OCI-LY1 (cell line): ENCODE measurements at regions not wholly inside any gene's neighbourhood (a gene's known extent, or its start where the extent isn't known, plus 50 kb on each side); places are given as distances from the start of the nearest gene placed in this dataset.

Source experiments
- EZH2 ChIP-seq: fragments of 200-600 bp; sonication (generic), shearing (Covaris generic); IDR thresholded peaks from 2 replicates; pipeline ENCODE4 v1.8.0; 2017; ENCODE audit warnings: borderline replicate concordance, mixed run types, mild to moderate bottlenecking, antibody characterized with exemption, low read length, moderate library complexity, mixed read lengths
- TF ChIP-seq, protein P1 (sequence below): fragments of 200-600 bp; sonication (generic), shearing (Covaris generic); IDR thresholded peaks from 2 replicates; pipeline ENCODE4 v1.5.1; 2017; ENCODE audit warnings: mild to moderate bottlenecking, antibody characterized with exemption, low read length, moderate library complexity, mixed read lengths

DNA sequence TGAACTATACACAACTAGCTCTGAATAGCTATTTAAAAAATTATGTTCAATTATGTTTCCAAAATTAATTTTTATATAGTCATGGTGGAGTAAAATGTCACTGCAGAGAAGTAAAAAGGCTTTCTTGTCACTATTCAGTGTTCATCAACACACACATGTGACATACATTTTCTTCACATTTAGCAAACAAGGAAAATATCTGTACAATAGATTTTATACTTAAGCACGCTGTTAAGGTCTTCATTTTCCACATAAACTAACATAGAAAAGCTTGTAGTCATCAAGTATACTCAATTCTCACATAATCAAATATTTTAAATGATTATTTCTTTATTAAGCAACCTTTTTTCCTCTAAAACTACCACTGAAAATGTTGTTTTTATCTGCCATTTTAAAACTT is 141.2 kb upstream of the DIO2 start:
- TF ChIP-seq, protein P1, sequence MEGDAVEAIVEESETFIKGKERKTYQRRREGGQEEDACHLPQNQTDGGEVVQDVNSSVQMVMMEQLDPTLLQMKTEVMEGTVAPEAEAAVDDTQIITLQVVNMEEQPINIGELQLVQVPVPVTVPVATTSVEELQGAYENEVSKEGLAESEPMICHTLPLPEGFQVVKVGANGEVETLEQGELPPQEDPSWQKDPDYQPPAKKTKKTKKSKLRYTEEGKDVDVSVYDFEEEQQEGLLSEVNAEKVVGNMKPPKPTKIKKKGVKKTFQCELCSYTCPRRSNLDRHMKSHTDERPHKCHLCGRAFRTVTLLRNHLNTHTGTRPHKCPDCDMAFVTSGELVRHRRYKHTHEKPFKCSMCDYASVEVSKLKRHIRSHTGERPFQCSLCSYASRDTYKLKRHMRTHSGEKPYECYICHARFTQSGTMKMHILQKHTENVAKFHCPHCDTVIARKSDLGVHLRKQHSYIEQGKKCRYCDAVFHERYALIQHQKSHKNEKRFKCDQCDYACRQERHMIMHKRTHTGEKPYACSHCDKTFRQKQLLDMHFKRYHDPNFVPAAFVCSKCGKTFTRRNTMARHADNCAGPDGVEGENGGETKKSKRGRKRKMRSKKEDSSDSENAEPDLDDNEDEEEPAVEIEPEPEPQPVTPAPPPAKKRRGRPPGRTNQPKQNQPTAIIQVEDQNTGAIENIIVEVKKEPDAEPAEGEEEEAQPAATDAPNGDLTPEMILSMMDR, result no peak
- TF ChIP-seq EZH2, result no peak
